ENCODE measurements at regions not wholly inside any gene's neighbourhood (a gene's known extent, or its start where the extent isn't known, plus 50 kb on each side); places are given as distances from the start of the nearest gene placed in this dataset.

GRCh38 chr7:52540041-52540440 is 495.4 kb upstream of the POM121L12 start:
- TF ChIP-seq CTCF (IDR thresholded peaks at IDR 0.05) (no peak), POLR2A (IDR thresholded peaks at IDR 0.05) (no peak), POLR2AphosphoS5 (IDR thresholded peaks at IDR 0.05) (no peak)
- H3K4me1 ChIP-seq (replicated peaks): no peaks in the 10 kb centered on the region
- WGBS: 65% methylated on average over 2 of the region's 2 CpGs
- no peak for DNase-seq (ENCODE audit: low spot score)
- no peaks in the 10 kb centered on the region for H3K27me3 ChIP-seq (replicated peaks; ENCODE audit: insufficient read depth)
- no peak overlapping the region for H3K27ac ChIP-seq
- no peaks in the 10 kb centered on the region for H3K36me3 ChIP-seq
- intact Hi-C loops (cut with DNase I): no loop called here
- no peak overlapping the region for H3K4me3 ChIP-seq
- no peaks in the 10 kb centered on the region for H3K9me3 ChIP-seq

- Histone ChIP-seq H3K4me3 (no peak overlapping the region), H3K27ac (no peak overlapping the region), H3K27me3 (replicated peaks; ENCODE audit: insufficient read depth) (no peaks in the 10 kb centered on the region), H3K9me3 (no peaks in the 10 kb centered on the region), H3K36me3 (no peaks in the 10 kb centered on the region), H3K4me1 (replicated peaks) (no peaks in the 10 kb centered on the region)
- no peak for TF ChIP-seq POLR2AphosphoS5 (IDR thresholded peaks at IDR 0.05)
- no peak for TF ChIP-seq CTCF (IDR thresholded peaks at IDR 0.05)
- no peak for TF ChIP-seq POLR2A (IDR thresholded peaks at IDR 0.05)
- WGBS: 79% methylated on average over 3 of the region's 3 CpGs
- intact Hi-C loops (cut with DNase I): no loop called here
- no peak for DNase-seq (ENCODE audit: low spot score)
These were observed 496.0 kb upstream of the POM121L12 start for GRCh38 chr7:52539414-52539813.

GRCh38 chr7:52537051-52537450 is 498.4 kb upstream of the POM121L12 start:
- no peak for DNase-seq (ENCODE audit: low spot score)
- no peak overlapping the region for H3K4me3 ChIP-seq
- intact Hi-C loops (cut with DNase I): no loop called here
- no peak for TF ChIP-seq CTCF (IDR thresholded peaks at IDR 0.05)
- TF ChIP-seq POLR2A (IDR thresholded peaks at IDR 0.05): no peak
- no peak for TF ChIP-seq POLR2AphosphoS5 (IDR thresholded peaks at IDR 0.05)
- H3K27ac ChIP-seq: no peak overlapping the region
- WGBS: 66% methylated on average over 4 of the region's 4 CpGs
- H3K27me3 ChIP-seq (replicated peaks; ENCODE audit: insufficient read depth): no peaks in the 10 kb centered on the region
- no peaks in the 10 kb centered on the region for H3K4me1 ChIP-seq (replicated peaks)
- H3K9me3 ChIP-seq: no peaks in the 10 kb centered on the region
- H3K36me3 ChIP-seq: no peaks in the 10 kb centered on the region

- H3K36me3 ChIP-seq: no peaks in the 10 kb centered on the region
- 82% methylated on average over 3 of the region's 3 CpGs for WGBS
- no peaks in the 10 kb centered on the region for H3K9me3 ChIP-seq
- intact Hi-C loops (cut with DNase I): no loop called here
- no peaks in the 10 kb centered on the region for H3K27me3 ChIP-seq (replicated peaks; ENCODE audit: insufficient read depth)
- no peak overlapping the region for H3K4me3 ChIP-seq
- H3K4me1 ChIP-seq (replicated peaks): no peaks in the 10 kb centered on the region
- H3K27ac ChIP-seq: no peak overlapping the region
- DNase-seq (ENCODE audit: low spot score): no peak
- no peak for TF ChIP-seq CTCF (IDR thresholded peaks at IDR 0.05)
- TF ChIP-seq POLR2AphosphoS5 (IDR thresholded peaks at IDR 0.05): no peak
- TF ChIP-seq POLR2A (IDR thresholded peaks at IDR 0.05): no peak
These were observed 509.6 kb upstream of the POM121L12 start for GRCh38 chr7:52525772-52526341.

- 100% methylated on average over 1 of the region's 1 CpG for WGBS
- no peaks in the 10 kb centered on the region for H3K9me3 ChIP-seq
- intact Hi-C loops (cut with DNase I): no loop called here
- no peaks in the 10 kb centered on the region for H3K36me3 ChIP-seq
- no peak for DNase-seq (ENCODE audit: low spot score)
- H3K27me3 ChIP-seq (replicated peaks; ENCODE audit: insufficient read depth): no peaks in the 10 kb centered on the region
- H3K4me3 ChIP-seq: no peak overlapping the region
- H3K4me1 ChIP-seq (replicated peaks): no peaks in the 10 kb centered on the region
- no peak for TF ChIP-seq POLR2AphosphoS5 (IDR thresholded peaks at IDR 0.05)
- no peak for TF ChIP-seq POLR2A (IDR thresholded peaks at IDR 0.05)
- no peak for TF ChIP-seq CTCF (IDR thresholded peaks at IDR 0.05)
- H3K27ac ChIP-seq: no peak overlapping the region
These were observed 516.6 kb upstream of the POM121L12 start for GRCh38 chr7:52518869-52519268.
